ENCODE measurements at regions not wholly inside any gene's neighbourhood (a gene's known extent, or its start where the extent isn't known, plus 50 kb on each side); places are given as distances from the start of the nearest gene placed in this dataset.

GRCh38 chr18:77395953-77396352, 146.3 kb downstream of the GALR1 start:
- Histone ChIP-seq H3K9me3 (no peaks in the 10 kb centered on the region), H3K36me3 (no peaks in the 10 kb centered on the region), H3K27me3 (no peaks in the 10 kb centered on the region), H3K27ac (no peak overlapping the region), H3K4me1 (no peaks in the 10 kb centered on the region), H3K4me3 (no peak overlapping the region)
- TF ChIP-seq POLR2A (IDR thresholded peaks at IDR 0.05): no peak
- TF ChIP-seq, protein P1, sequence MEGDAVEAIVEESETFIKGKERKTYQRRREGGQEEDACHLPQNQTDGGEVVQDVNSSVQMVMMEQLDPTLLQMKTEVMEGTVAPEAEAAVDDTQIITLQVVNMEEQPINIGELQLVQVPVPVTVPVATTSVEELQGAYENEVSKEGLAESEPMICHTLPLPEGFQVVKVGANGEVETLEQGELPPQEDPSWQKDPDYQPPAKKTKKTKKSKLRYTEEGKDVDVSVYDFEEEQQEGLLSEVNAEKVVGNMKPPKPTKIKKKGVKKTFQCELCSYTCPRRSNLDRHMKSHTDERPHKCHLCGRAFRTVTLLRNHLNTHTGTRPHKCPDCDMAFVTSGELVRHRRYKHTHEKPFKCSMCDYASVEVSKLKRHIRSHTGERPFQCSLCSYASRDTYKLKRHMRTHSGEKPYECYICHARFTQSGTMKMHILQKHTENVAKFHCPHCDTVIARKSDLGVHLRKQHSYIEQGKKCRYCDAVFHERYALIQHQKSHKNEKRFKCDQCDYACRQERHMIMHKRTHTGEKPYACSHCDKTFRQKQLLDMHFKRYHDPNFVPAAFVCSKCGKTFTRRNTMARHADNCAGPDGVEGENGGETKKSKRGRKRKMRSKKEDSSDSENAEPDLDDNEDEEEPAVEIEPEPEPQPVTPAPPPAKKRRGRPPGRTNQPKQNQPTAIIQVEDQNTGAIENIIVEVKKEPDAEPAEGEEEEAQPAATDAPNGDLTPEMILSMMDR (IDR thresholded peaks at IDR 0.05): no peak
- DNase-seq: no peak

GRCh38 chr18:77397056-77397455, 147.4 kb downstream of the GALR1 start:
- DNase-seq: no peak

GRCh38 chr18:77397617-77398016, 148.0 kb downstream of the GALR1 start:
- Histone ChIP-seq H3K9me3 (no peaks in the 10 kb centered on the region), H3K27me3 (no peaks in the 10 kb centered on the region), H3K4me1 (no peaks in the 10 kb centered on the region), H3K27ac (no peak overlapping the region), H3K4me3 (no peak overlapping the region), H3K36me3 (no peaks in the 10 kb centered on the region)
- DNase-seq: no peak
- no peak for TF ChIP-seq POLR2A (IDR thresholded peaks at IDR 0.05)
- TF ChIP-seq, protein P1 (IDR thresholded peaks at IDR 0.05): no peak

More at GRCh38 chr18:77397056-77397455, 147.4 kb downstream of the GALR1 start:
- Histone ChIP-seq H3K27me3 (no peaks in the 10 kb centered on the region), H3K4me1 (no peaks in the 10 kb centered on the region), H3K36me3 (no peaks in the 10 kb centered on the region), H3K27ac (no peak overlapping the region), H3K4me3 (no peak overlapping the region), H3K9me3 (no peaks in the 10 kb centered on the region)
- TF ChIP-seq POLR2A (IDR thresholded peaks at IDR 0.05): no peak
- TF ChIP-seq, protein P1 (IDR thresholded peaks at IDR 0.05): no peak

GRCh38 chr18:77400561-77400960, 150.9 kb downstream of the GALR1 start:
- H3K36me3 ChIP-seq: no peaks in the 10 kb centered on the region
- no peaks in the 10 kb centered on the region for H3K9me3 ChIP-seq
- no peak overlapping the region for H3K4me3 ChIP-seq
- DNase-seq: no peak
- H3K4me1 ChIP-seq: no peaks in the 10 kb centered on the region
- H3K27me3 ChIP-seq: no peaks in the 10 kb centered on the region
- TF ChIP-seq, protein P1 (IDR thresholded peaks at IDR 0.05): no peak
- no peak for TF ChIP-seq POLR2A (IDR thresholded peaks at IDR 0.05)
- H3K27ac ChIP-seq: no peak overlapping the region

DNA sequence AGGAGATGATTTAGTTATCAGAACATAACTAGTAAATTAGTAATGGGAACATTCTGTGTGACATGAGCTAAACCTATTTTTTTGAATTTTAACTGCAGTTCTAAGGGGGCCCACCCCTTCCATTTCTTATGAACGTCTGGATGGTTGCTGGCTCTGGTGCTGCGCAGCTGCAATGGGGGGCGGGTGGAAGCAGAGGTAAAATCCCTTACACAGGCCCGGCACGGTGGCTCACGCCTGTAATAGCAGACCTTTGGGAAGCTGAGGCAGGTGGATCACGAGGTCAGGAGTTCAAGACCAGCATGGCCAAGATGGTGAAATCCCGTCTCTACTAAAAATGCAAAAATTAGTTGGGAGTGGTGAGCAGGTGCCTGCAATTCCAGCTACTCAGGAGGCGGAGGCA, 151.5 kb downstream of the GALR1 start:
- Histone ChIP-seq H3K9me3 (no peaks in the 10 kb centered on the region), H3K36me3 (no peaks in the 10 kb centered on the region), H3K27ac (no peak overlapping the region), H3K27me3 (no peaks in the 10 kb centered on the region), H3K4me3 (no peak overlapping the region), H3K4me1 (no peaks in the 10 kb centered on the region)
- DNase-seq: no peak
- TF ChIP-seq, protein P1 (IDR thresholded peaks at IDR 0.05): no peak
- TF ChIP-seq POLR2A (IDR thresholded peaks at IDR 0.05): no peak

DNA sequence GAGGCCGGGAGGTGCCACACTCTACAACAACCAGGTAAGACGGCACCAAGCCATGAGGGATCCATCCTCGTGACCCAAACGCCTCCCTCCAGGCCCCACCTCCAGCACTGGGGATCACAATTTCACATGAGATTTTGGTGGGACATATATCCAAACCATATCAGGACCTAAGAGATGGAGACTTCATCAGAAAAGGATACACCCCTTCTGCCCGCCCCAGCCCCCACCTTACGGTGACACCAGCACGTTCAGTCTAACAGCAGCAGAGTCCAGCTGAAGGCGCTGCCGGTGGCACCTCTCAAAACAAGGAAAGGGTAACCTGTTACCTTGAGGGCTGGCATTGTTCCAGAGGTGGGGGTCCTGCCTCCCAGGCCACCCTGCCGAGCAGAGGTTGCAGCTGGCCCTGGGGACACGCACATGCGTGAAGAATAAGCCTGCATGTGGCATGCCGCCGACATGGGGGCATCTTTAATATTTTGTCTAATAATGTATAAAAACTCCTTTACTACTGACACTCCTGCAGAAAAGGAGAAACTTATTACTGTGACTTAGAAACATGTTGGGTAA, 154.4 kb downstream of the GALR1 start:
- Histone ChIP-seq H3K4me1 (no peaks in the 10 kb centered on the region), H3K36me3 (no peaks in the 10 kb centered on the region), H3K27ac (no peak overlapping the region), H3K9me3 (no peaks in the 10 kb centered on the region), H3K27me3 (no peaks in the 10 kb centered on the region), H3K4me3 (no peak overlapping the region)
- TF ChIP-seq POLR2A (IDR thresholded peaks at IDR 0.05): no peak
- TF ChIP-seq, protein P1 (IDR thresholded peaks at IDR 0.05): no peak
- DNase-seq: no peak
